Activated T-cell treated with anti-CD3 and anti-CD28 coated beads, Interleukin-2, amount 50 U/mL, for 4 hours (primary cell): ENCODE measurements at regions not wholly inside any gene's neighbourhood (a gene's known extent, or its start where the extent isn't known, plus 50 kb on each side); places are given as distances from the start of the nearest gene placed in this dataset.
"Not testable (repeated sequence)": the region's sequence is repeated elsewhere in the genome, so short reads cannot be mapped to it uniquely, and the experiment has no call there.

Experiments
- ATAC-seq, 2 donors: fragments of 200-7000 bp; cut with Tn5 transposase; one replicate each; pipeline ENCODE4 v1.10.0; 2021
- DNase-seq: peaks from one replicate; pipeline ENCODE4 v3.0.0-alpha.2; 2020
- H3K27me3 Mint-ChIP-seq: one replicate; pipeline ENCODE4 v1.8.0; 2021; ENCODE audit warnings: low read depth, mixed read lengths
- H3K36me3 Mint-ChIP-seq: one replicate; pipeline ENCODE4 v1.8.0; 2022; ENCODE audit warnings: mixed read lengths; ENCODE audit not compliant: insufficient read depth
- H3K4me1 Mint-ChIP-seq: one replicate; pipeline ENCODE4 v1.8.0; 2021; ENCODE audit warnings: low read depth, mixed read lengths
- H3K4me3 Mint-ChIP-seq: one replicate; pipeline ENCODE4 v1.8.0; 2021; ENCODE audit warnings: mild to moderate bottlenecking, moderate library complexity, mixed read lengths
- H3K9me3 Mint-ChIP-seq: one replicate; pipeline ENCODE4 v1.8.0; 2021; ENCODE audit warnings: mixed read lengths

DNA sequence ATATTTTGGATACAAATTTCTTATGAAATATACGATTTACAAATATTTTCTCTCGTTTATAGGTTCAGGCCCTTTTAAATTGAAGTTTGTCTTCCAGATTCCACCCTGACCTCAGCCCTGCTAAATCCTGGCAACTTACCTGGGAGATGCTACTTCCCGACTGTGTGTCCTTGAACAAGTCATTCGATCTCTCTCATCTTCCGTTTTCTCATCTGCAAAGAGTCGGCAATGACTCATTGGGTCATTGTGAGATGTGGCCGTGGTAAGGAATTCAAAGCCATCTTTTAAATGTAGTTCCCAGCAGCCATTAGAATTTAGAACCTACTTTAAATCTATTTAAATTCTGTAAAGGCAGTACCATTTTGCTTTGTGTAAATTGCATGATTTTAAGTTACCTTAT is 72.5 kb downstream of the LHX2 start:
- H3K4me3 Mint-ChIP-seq = no peak overlapping the region
- H3K36me3 Mint-ChIP-seq = no peaks in the 10 kb centered on the region
- H3K27me3 Mint-ChIP-seq = peaks cover 6% of the 10 kb centered on the region
- ATAC-seq (no peak), DNase-seq (no peak)
- H3K9me3 Mint-ChIP-seq = peaks cover 12% of the 10 kb centered on the region
- H3K4me1 Mint-ChIP-seq = no peaks in the 10 kb centered on the region

GRCh38 chr9:124087226-124087625 is 75.7 kb downstream of the LHX2 start:
- no peaks in the 10 kb centered on the region for H3K4me1 Mint-ChIP-seq
- peaks cover 12% of the 10 kb centered on the region for H3K9me3 Mint-ChIP-seq
- peaks cover 20% of the 10 kb centered on the region for H3K27me3 Mint-ChIP-seq
- no peak overlapping the region for H3K4me3 Mint-ChIP-seq
- ATAC-seq (no peak), DNase-seq (no peak)
- no peaks in the 10 kb centered on the region for H3K36me3 Mint-ChIP-seq

- H3K27me3 Mint-ChIP-seq = peaks cover 21% of the 10 kb centered on the region
- no peak for ATAC-seq
Observed at GRCh38 chr9:124088476-124088837, 76.9 kb downstream of the LHX2 start.

GRCh38 chr9:124089631-124090488 is 78.3 kb downstream of the LHX2 start:
- DNase-seq, H3K36me3 Mint-ChIP-seq, ATAC-seq, H3K4me3 Mint-ChIP-seq, H3K4me1 Mint-ChIP-seq: not testable (repeated sequence)
- Mint-ChIP-seq H3K27me3 (peaks cover 20% of the 10 kb centered on the region), H3K9me3 (peaks cover 12% of the 10 kb centered on the region)

More at GRCh38 chr9:124088476-124088837, 76.9 kb downstream of the LHX2 start:
- Mint-ChIP-seq H3K4me1 (no peaks in the 10 kb centered on the region), H3K4me3 (no peak overlapping the region), H3K9me3 (peaks cover 12% of the 10 kb centered on the region), H3K36me3 (no peaks in the 10 kb centered on the region)
- no peak for DNase-seq

DNA sequence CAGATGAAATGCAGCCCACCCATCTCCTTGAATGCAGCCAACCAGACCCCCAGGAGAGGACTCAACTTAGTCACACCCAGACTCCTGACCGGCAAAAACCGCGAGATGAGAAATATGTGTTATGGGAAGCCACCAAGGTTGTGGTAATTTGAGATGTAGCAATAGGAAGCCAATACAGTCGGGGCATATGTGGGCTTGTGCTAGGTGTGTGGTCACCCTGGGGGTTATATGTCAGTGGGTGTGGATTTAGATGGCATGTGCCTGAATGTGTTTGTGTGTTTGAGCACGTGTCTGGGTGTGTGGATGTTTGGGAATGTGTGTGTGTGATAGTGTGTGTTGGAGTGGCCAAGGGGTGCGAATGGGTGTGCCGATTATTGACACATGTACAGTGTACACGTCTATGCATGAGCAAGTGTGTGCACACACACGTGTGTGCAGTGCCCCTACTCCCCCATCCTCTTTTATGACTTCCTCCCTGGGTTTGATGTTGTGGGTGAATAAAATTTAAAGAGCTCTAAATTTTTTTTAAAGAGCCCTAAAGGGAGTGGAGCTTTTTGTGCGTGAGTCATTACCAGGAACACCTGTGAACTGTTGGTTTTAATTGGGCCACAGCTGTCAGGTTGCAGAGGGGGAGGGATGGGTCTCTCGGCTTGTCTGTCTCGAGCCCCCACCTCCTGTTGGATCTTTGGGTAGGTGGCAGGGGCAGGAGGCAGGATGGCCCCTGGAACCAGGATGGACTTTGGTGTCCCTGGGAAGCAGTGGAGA is 86.8 kb downstream of the LHX2 start:
- Mint-ChIP-seq H3K36me3 (no peaks in the 10 kb centered on the region), H3K27me3 (peaks cover 24% of the 10 kb centered on the region), H3K4me3 (no peak overlapping the region), H3K4me1 (no peaks in the 10 kb centered on the region), H3K9me3 (no peaks in the 10 kb centered on the region)
- no peak for ATAC-seq
- no peak for DNase-seq

DNA sequence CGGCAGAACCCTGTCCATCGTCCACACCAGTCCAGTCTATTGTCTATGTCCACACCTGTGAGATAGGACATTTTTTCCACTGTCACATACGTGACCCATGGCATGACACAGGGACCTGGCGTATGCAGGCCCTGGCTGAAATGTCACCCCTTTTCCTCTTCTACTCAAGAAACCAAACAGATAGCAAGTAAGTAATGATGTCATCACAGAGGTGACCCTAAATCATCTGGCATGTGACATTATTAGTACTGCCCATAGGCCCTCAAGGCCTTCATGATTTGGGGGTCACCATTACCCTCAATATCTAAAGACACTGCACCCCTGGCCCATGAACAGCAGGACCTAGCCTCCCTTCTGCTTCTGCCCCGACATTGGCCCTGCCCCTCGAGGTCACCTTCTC is 88.3 kb downstream of the LHX2 start:
- ATAC-seq (no peak), DNase-seq (no peak)
- Mint-ChIP-seq H3K4me3 (no peak overlapping the region), H3K4me1 (no peaks in the 10 kb centered on the region), H3K36me3 (no peaks in the 10 kb centered on the region), H3K27me3 (peaks cover 26% of the 10 kb centered on the region), H3K9me3 (no peaks in the 10 kb centered on the region)

DNA sequence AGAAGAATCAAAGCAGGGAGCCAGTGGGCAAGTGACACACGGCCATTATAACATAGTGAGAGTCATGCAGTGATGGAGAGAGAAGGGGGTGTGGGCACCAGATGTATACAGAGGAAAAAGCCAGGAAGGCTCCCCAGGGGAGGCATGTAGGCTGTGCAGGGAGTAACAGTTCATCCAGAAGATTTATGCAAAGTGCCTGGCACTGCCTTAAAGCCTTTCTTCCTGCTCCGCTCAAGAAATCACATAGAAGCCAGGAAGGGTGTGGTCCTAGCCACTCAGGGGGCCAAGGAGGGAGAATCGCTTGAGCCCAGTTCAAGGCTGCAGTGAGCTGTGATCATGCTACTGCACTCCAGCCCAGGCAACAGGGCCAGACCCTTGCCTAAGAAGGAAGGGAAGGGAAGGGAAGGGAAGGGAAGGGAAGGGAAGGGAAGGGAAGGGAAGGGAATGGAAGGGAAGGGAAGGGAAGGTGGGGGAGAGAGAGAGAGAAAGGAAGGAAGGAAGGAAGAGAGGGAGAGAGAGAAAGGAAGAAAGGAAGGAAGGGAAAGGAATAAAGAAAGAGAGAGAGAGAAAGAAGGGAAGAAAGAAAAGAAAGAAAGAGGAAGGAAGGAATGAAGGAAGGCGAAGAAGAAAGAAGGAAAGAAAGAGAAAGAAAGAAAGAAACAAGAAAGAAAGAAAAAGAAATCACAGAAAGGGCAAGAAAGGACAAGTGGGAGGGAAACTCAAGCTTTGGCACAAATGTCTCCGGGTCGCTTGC is 89.8 kb downstream of the LHX2 start:
- no peaks in the 10 kb centered on the region for H3K36me3 Mint-ChIP-seq
- H3K4me3 Mint-ChIP-seq = no peak overlapping the region
- DNase-seq (no peak), ATAC-seq (no peak)
- H3K4me1 Mint-ChIP-seq = no peaks in the 10 kb centered on the region
- no peaks in the 10 kb centered on the region for H3K9me3 Mint-ChIP-seq
- H3K27me3 Mint-ChIP-seq = peaks cover 33% of the 10 kb centered on the region

GRCh38 chr9:124101969-124102345 is 90.4 kb downstream of the LHX2 start:
- no peak for DNase-seq
- Mint-ChIP-seq H3K4me3 (no peak overlapping the region), H3K4me1 (no peaks in the 10 kb centered on the region)

DNA sequence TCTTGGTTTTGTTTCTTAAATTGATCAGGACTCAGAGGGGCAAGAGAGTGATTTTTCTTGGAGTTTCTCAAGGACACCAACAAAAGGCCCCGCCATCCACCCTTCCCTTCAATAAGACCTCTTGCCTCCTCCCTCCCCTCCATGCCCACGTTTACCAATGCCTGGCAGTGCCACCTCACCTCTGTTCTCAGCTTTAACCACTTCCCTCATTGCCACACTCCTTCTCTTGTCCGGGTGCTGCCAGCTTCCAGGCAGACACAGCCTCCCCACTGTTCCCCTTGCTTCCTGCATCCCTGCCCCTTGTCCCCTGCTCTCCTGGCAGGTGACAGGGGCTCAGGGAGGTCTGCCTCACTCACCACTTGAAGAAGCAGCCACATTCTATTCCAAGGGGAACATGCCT is 90.8 kb downstream of the LHX2 start:
- Mint-ChIP-seq H3K9me3 (no peaks in the 10 kb centered on the region), H3K4me1 (no peaks in the 10 kb centered on the region), H3K4me3 (no peak overlapping the region), H3K36me3 (no peaks in the 10 kb centered on the region), H3K27me3 (peaks cover 37% of the 10 kb centered on the region)
- no peak for ATAC-seq
- no peak for DNase-seq

More at GRCh38 chr9:124101969-124102345, 90.4 kb downstream of the LHX2 start:
- no peak for ATAC-seq
- Mint-ChIP-seq H3K27me3 (peaks cover 37% of the 10 kb centered on the region), H3K9me3 (no peaks in the 10 kb centered on the region), H3K36me3 (no peaks in the 10 kb centered on the region)

DNA sequence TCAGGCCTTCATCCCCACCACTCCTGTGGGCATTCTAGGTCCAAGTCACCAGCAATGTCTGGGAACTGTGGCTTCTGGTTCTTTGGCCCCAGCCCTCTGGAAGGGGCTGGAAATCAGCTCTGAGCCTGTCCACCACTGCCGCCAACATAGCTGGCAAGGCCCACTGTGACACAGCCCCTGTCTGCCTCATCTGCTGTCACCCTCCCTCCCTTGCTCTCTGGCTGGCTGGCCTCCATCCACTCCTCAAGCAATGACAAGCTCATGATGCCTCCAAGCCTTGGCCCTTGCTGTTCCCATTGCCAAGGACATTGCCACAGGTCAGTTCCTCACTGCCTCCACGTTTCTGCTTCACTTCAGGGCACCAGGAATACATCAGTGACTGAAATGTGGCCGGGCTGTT is 93.7 kb downstream of the LHX2 start:
- H3K9me3 Mint-ChIP-seq = peaks cover 3% of the 10 kb centered on the region
- no peaks in the 10 kb centered on the region for H3K4me1 Mint-ChIP-seq
- peaks cover 42% of the 10 kb centered on the region for H3K27me3 Mint-ChIP-seq
- ATAC-seq = no peak
- no peaks in the 10 kb centered on the region for H3K36me3 Mint-ChIP-seq
- H3K4me3 Mint-ChIP-seq = no peak overlapping the region
- no peak for DNase-seq

DNA sequence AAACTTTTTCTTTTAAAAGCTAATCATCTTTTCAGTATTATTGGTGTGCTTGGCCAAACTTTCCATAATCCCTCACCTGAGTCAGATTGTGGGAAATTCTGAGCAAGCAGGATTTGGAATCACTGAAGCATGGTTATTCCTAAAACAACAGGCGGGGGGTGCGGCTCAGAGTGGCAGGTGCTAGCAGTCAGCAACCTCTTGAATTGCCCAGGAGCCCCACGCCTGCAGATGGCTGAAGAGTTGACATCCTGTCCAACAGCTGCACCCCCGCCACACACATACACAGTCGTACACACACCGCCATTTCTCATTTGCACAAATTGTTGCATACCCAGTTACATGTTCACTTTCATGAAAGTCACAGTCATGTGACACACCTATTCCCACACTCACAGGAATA is 96.6 kb downstream of the LHX2 start:
- no peak for ATAC-seq
- no peak for DNase-seq
- no peaks in the 10 kb centered on the region for H3K36me3 Mint-ChIP-seq
- no peak overlapping the region for H3K4me3 Mint-ChIP-seq
- peaks cover 35% of the 10 kb centered on the region for H3K27me3 Mint-ChIP-seq
- H3K9me3 Mint-ChIP-seq = peaks cover 3% of the 10 kb centered on the region
- H3K4me1 Mint-ChIP-seq = no peaks in the 10 kb centered on the region

DNA sequence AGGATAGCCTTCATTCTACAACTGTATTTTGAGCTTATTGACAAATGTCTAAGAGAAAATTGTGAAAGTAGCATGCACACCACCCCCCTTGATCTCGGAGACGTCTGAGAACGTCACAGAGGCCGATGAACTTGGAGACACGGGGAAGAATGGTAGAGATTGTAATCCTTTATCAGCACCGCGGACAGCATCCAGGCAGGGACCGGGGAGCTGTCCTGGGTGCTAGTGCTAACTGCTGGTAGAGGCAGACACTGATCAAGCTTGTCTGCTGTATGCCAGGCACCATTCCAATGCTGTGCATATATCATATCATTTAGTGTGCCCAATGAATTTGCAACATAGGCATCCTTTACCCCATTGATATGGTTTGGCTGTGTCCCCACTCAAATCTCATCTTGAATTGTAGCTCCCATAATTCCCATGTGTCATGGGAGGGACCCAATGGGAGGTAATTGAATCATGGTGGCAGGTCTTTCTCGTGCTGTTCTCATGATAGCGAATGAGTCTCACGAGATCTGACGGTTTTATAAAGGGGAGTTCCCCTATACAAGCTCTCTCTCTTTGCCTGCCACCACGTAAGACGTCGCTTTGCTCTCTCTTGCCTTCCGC is 98.8 kb downstream of the LHX2 start:
- no peaks in the 10 kb centered on the region for H3K36me3 Mint-ChIP-seq
- no peaks in the 10 kb centered on the region for H3K4me1 Mint-ChIP-seq
- ATAC-seq (no peak), DNase-seq (no peak)
- H3K9me3 Mint-ChIP-seq = peaks cover 3% of the 10 kb centered on the region
- no peak overlapping the region for H3K4me3 Mint-ChIP-seq
- peaks cover 39% of the 10 kb centered on the region for H3K27me3 Mint-ChIP-seq

- Mint-ChIP-seq H3K4me1 (no peaks in the 10 kb centered on the region), H3K27me3 (peaks cover 37% of the 10 kb centered on the region), H3K9me3 (peaks cover 5% of the 10 kb centered on the region), H3K36me3 (no peaks in the 10 kb centered on the region), H3K4me3 (no peak overlapping the region)
- no peak for DNase-seq
- ATAC-seq = no peak
Observed at GRCh38 chr9:124116683-124117363, 105.3 kb downstream of the LHX2 start.

- H3K27me3 Mint-ChIP-seq = peaks cover 32% of the 10 kb centered on the region
- no peaks in the 10 kb centered on the region for H3K4me1 Mint-ChIP-seq
Observed at GRCh38 chr9:124118894-124119293, 107.3 kb downstream of the LHX2 start.

More at GRCh38 chr9:124118894-124119293, 107.3 kb downstream of the LHX2 start:
- peaks cover 5% of the 10 kb centered on the region for H3K9me3 Mint-ChIP-seq
- H3K36me3 Mint-ChIP-seq = no peaks in the 10 kb centered on the region
- ATAC-seq = no peak
- H3K4me3 Mint-ChIP-seq = no peak overlapping the region
- no peak for DNase-seq
